OCI-LY1 (cell line): ENCODE measurements at regions not wholly inside any gene's neighbourhood (a gene's known extent, or its start where the extent isn't known, plus 50 kb on each side); places are given as distances from the start of the nearest gene placed in this dataset.

ENCODE experiments used
- EZH2 ChIP-seq: fragments of 200-600 bp; sonication (generic), shearing (Covaris generic); IDR thresholded peaks from 2 replicates; pipeline ENCODE4 v1.8.0; 2017; ENCODE audit warnings: borderline replicate concordance, mixed run types, mild to moderate bottlenecking, antibody characterized with exemption, low read length, moderate library complexity, mixed read lengths
- TF ChIP-seq, protein P1 (sequence below): fragments of 200-600 bp; sonication (generic), shearing (Covaris generic); IDR thresholded peaks from 2 replicates; pipeline ENCODE4 v1.5.1; 2017; ENCODE audit warnings: mild to moderate bottlenecking, antibody characterized with exemption, low read length, moderate library complexity, mixed read lengths

- TF ChIP-seq EZH2, result no peak
- TF ChIP-seq, protein P1, sequence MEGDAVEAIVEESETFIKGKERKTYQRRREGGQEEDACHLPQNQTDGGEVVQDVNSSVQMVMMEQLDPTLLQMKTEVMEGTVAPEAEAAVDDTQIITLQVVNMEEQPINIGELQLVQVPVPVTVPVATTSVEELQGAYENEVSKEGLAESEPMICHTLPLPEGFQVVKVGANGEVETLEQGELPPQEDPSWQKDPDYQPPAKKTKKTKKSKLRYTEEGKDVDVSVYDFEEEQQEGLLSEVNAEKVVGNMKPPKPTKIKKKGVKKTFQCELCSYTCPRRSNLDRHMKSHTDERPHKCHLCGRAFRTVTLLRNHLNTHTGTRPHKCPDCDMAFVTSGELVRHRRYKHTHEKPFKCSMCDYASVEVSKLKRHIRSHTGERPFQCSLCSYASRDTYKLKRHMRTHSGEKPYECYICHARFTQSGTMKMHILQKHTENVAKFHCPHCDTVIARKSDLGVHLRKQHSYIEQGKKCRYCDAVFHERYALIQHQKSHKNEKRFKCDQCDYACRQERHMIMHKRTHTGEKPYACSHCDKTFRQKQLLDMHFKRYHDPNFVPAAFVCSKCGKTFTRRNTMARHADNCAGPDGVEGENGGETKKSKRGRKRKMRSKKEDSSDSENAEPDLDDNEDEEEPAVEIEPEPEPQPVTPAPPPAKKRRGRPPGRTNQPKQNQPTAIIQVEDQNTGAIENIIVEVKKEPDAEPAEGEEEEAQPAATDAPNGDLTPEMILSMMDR, result no peak
Measured at GRCh38 chr5:2996248-2996647, 244.8 kb upstream of the IRX2 start.
